ENCODE measurements at regions not wholly inside any gene's neighbourhood (a gene's known extent, or its start where the extent isn't known, plus 50 kb on each side); places are given as distances from the start of the nearest gene placed in this dataset.

- no peak for TF ChIP-seq CTCF (IDR thresholded peaks at IDR 0.05)
- no peak for TF ChIP-seq POLR2A (IDR thresholded peaks at IDR 0.05)
Observed at GRCh38 chr3:80233576-80233975, 465.8 kb upstream of the ROBO1 start.

All from Peyer's patch (tissue), 4 donors.